ENCODE measurements at regions not wholly inside any gene's neighbourhood (a gene's known extent, or its start where the extent isn't known, plus 50 kb on each side); places are given as distances from the start of the nearest gene placed in this dataset.

- Histone ChIP-seq H3K4me3 (ENCODE audit: low read depth, low read length) (no peak overlapping the region), H3K9me3 (ENCODE audit: control insufficient read depth, insufficient read depth, low read depth, low read length) (no peaks in the 10 kb centered on the region; the same call in 1 of the 2 replicates), H3K4me1 (ENCODE audit: control insufficient read depth, insufficient read depth, low read length) (peaks cover 22% of the 10 kb centered on the region), H3K27ac (ENCODE audit: low read depth, low read length) (no peak overlapping the region), H3K27me3 (ENCODE audit: control insufficient read depth, insufficient read depth, low read length) (no peaks in the 10 kb centered on the region), H3K36me3 (ENCODE audit: control insufficient read depth, insufficient read depth, low read length) (no peaks in the 10 kb centered on the region), H3K9ac (ENCODE audit: low read length) (no peak overlapping the region)
Measured at GRCh38 chr2:6641956-6642355, 223.8 kb downstream of the CMPK2 start.

- Histone ChIP-seq H3K9ac (ENCODE audit: low read length) (no peak overlapping the region), H3K27me3 (ENCODE audit: control insufficient read depth, insufficient read depth, low read length) (no peaks in the 10 kb centered on the region), H3K4me3 (ENCODE audit: low read depth, low read length) (no peak overlapping the region), H3K36me3 (ENCODE audit: control insufficient read depth, insufficient read depth, low read length) (no peaks in the 10 kb centered on the region), H3K4me1 (ENCODE audit: control insufficient read depth, insufficient read depth, low read length) (peaks cover 11% of the 10 kb centered on the region), H3K9me3 (ENCODE audit: control insufficient read depth, insufficient read depth, low read depth, low read length) (no peaks in the 10 kb centered on the region; the same call in 1 of the 2 replicates), H3K27ac (ENCODE audit: low read depth, low read length) (no peak overlapping the region)
Measured at GRCh38 chr2:6644261-6644660, 221.4 kb downstream of the CMPK2 start.

DNA sequence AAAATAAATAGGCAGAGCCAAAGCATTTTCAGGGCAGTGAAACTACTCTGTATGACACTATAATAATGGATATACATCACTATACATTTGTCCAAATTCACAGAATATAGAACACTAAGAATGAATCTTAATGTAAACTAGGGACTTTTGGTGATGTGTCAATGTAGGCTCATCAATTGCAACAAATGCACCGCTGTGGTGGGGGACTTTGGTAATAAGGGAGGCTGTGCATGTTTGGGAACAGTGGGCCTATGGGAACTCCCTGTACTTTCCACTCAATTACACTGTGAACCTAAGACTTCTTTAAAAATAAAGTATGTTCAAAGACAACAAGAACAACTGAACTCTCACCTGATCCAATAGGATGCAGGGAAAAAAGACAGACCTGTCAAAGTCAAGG lies 220.7 kb downstream of the CMPK2 start:
- Histone ChIP-seq H3K4me3 (ENCODE audit: low read depth, low read length) (no peak overlapping the region), H3K27me3 (ENCODE audit: control insufficient read depth, insufficient read depth, low read length) (no peaks in the 10 kb centered on the region), H3K9me3 (ENCODE audit: control insufficient read depth, insufficient read depth, low read depth, low read length) (no peaks in the 10 kb centered on the region; the same call in 1 of the 2 replicates), H3K4me1 (ENCODE audit: control insufficient read depth, insufficient read depth, low read length) (peaks cover 9% of the 10 kb centered on the region), H3K36me3 (ENCODE audit: control insufficient read depth, insufficient read depth, low read length) (no peaks in the 10 kb centered on the region), H3K9ac (ENCODE audit: low read length) (no peak overlapping the region), H3K27ac (ENCODE audit: low read depth, low read length) (no peak overlapping the region)

- Histone ChIP-seq H3K9me3 (ENCODE audit: control insufficient read depth, insufficient read depth, low read depth, low read length) (no peaks in the 10 kb centered on the region; the same call in 1 of the 2 replicates), H3K4me3 (ENCODE audit: low read depth, low read length) (no peak overlapping the region), H3K4me1 (ENCODE audit: control insufficient read depth, insufficient read depth, low read length) (peaks cover 3% of the 10 kb centered on the region; the same call in 1 of the 2 replicates), H3K36me3 (ENCODE audit: control insufficient read depth, insufficient read depth, low read length) (no peaks in the 10 kb centered on the region), H3K27me3 (ENCODE audit: control insufficient read depth, insufficient read depth, low read length) (no peaks in the 10 kb centered on the region), H3K27ac (ENCODE audit: low read depth, low read length) (no peak overlapping the region), H3K9ac (ENCODE audit: low read length) (no peak overlapping the region)
Measured at GRCh38 chr2:6645672-6646071, 220.0 kb downstream of the CMPK2 start.

- Histone ChIP-seq H3K27me3 (ENCODE audit: control insufficient read depth, insufficient read depth, low read length) (no peaks in the 10 kb centered on the region), H3K4me1 (ENCODE audit: control insufficient read depth, insufficient read depth, low read length) (no peaks in the 10 kb centered on the region), H3K9me3 (ENCODE audit: control insufficient read depth, insufficient read depth, low read depth, low read length) (no peaks in the 10 kb centered on the region; the same call in 1 of the 2 replicates), H3K36me3 (ENCODE audit: control insufficient read depth, insufficient read depth, low read length) (no peaks in the 10 kb centered on the region), H3K4me3 (ENCODE audit: low read depth, low read length) (no peak overlapping the region), H3K27ac (ENCODE audit: low read depth, low read length) (no peak overlapping the region), H3K9ac (ENCODE audit: low read length) (no peak overlapping the region)
Measured at GRCh38 chr2:6647046-6647445, 218.7 kb downstream of the CMPK2 start.

DNA sequence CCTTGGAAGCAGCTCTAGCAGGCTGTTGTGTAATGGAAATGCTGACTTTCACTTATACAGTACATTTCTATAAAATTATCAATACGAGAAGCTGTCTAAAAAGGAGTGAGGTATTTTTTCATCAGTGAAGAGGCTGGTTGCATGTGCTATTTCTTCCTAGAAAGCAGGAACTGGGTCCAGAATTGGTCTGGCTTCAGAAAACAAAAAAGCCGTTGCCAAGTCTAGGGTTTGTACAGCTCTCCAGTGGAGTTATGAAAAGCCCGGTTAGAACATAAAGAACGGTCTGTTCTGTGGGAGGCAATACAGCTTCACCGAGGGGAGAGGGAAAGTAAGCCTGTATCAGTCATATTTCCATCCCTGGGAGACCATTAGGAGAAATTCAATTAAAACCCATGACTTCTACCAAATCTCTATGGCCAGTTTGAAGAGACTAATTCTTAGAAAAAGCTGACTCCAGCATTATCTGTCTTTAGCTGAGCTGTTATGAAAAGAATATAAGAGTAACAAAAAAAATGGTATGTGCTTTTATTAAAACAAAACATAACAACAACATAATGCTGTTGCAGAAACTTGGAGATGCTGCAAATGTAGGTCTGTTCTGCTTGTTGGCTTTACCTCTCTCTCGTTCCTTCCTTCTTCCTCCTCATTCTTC lies 217.0 kb downstream of the CMPK2 start:
- Histone ChIP-seq H3K36me3 (ENCODE audit: control insufficient read depth, insufficient read depth, low read length) (no peaks in the 10 kb centered on the region), H3K27me3 (ENCODE audit: control insufficient read depth, insufficient read depth, low read length) (no peaks in the 10 kb centered on the region), H3K27ac (ENCODE audit: low read depth, low read length) (no peak overlapping the region), H3K9ac (ENCODE audit: low read length) (no peak overlapping the region), H3K4me3 (ENCODE audit: low read depth, low read length) (no peak overlapping the region), H3K9me3 (ENCODE audit: control insufficient read depth, insufficient read depth, low read depth, low read length) (no peaks in the 10 kb centered on the region), H3K4me1 (ENCODE audit: control insufficient read depth, insufficient read depth, low read length) (no peaks in the 10 kb centered on the region)

GRCh38 chr2:6650311-6650710 lies 215.4 kb downstream of the CMPK2 start:
- H3K4me3 ChIP-seq (ENCODE audit: low read depth, low read length), result no peak overlapping the region

GRCh38 chr2:6652251-6652650 lies 213.5 kb downstream of the CMPK2 start:
- Histone ChIP-seq H3K4me3 (ENCODE audit: low read depth, low read length) (no peak overlapping the region), H3K4me1 (ENCODE audit: control insufficient read depth, insufficient read depth, low read length) (no peaks in the 10 kb centered on the region), H3K36me3 (ENCODE audit: control insufficient read depth, insufficient read depth, low read length) (no peaks in the 10 kb centered on the region), H3K27ac (ENCODE audit: low read depth, low read length) (no peak overlapping the region), H3K27me3 (ENCODE audit: control insufficient read depth, insufficient read depth, low read length) (no peaks in the 10 kb centered on the region), H3K9ac (ENCODE audit: low read length) (no peak overlapping the region), H3K9me3 (ENCODE audit: control insufficient read depth, insufficient read depth, low read depth, low read length) (no peaks in the 10 kb centered on the region)

More at GRCh38 chr2:6650311-6650710, 215.4 kb downstream of the CMPK2 start:
- Histone ChIP-seq H3K36me3 (ENCODE audit: control insufficient read depth, insufficient read depth, low read length) (no peaks in the 10 kb centered on the region), H3K27me3 (ENCODE audit: control insufficient read depth, insufficient read depth, low read length) (no peaks in the 10 kb centered on the region), H3K9ac (ENCODE audit: low read length) (no peak overlapping the region), H3K9me3 (ENCODE audit: control insufficient read depth, insufficient read depth, low read depth, low read length) (no peaks in the 10 kb centered on the region), H3K4me1 (ENCODE audit: control insufficient read depth, insufficient read depth, low read length) (no peaks in the 10 kb centered on the region), H3K27ac (ENCODE audit: low read depth, low read length) (no peak overlapping the region)

- Histone ChIP-seq H3K27me3 (ENCODE audit: control insufficient read depth, insufficient read depth, low read length) (no peaks in the 10 kb centered on the region), H3K4me1 (ENCODE audit: control insufficient read depth, insufficient read depth, low read length) (no peaks in the 10 kb centered on the region), H3K36me3 (ENCODE audit: control insufficient read depth, insufficient read depth, low read length) (no peaks in the 10 kb centered on the region)
Measured at GRCh38 chr2:6653281-6653750, 212.4 kb downstream of the CMPK2 start.

DNA sequence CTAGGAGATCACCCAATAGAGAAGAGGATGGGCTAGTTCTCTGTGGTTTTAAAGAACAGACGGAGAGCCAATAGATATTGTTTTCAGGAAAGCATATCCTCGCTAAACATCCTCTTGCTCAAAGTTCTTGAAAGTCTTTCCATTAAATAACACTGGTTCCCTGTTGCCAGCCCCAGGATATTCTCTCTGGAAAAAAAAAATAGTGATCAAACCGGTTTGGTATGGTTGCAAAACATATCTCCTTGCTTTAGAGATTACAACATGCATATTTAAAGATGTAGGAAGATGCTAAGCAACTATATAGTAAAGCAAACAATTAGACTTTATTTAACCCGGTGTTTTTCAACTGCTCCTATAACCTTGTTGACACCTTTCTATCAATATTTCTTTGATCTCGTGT lies 211.4 kb downstream of the CMPK2 start:
- H3K4me1 ChIP-seq (ENCODE audit: control insufficient read depth, insufficient read depth, low read length), result no peaks in the 10 kb centered on the region
- H3K9ac ChIP-seq (ENCODE audit: low read length), result no peak overlapping the region
- H3K27me3 ChIP-seq (ENCODE audit: control insufficient read depth, insufficient read depth, low read length), result no peaks in the 10 kb centered on the region
- no peak overlapping the region for H3K4me3 ChIP-seq (ENCODE audit: low read depth, low read length)
- no peaks in the 10 kb centered on the region for H3K36me3 ChIP-seq (ENCODE audit: control insufficient read depth, insufficient read depth, low read length)
- H3K27ac ChIP-seq (ENCODE audit: low read depth, low read length), result no peak overlapping the region
- no peaks in the 10 kb centered on the region for H3K9me3 ChIP-seq (ENCODE audit: control insufficient read depth, insufficient read depth, low read depth, low read length)

More at GRCh38 chr2:6653281-6653750, 212.4 kb downstream of the CMPK2 start:
- Histone ChIP-seq H3K9me3 (ENCODE audit: control insufficient read depth, insufficient read depth, low read depth, low read length) (no peaks in the 10 kb centered on the region), H3K9ac (ENCODE audit: low read length) (no peak overlapping the region), H3K4me3 (ENCODE audit: low read depth, low read length) (no peak overlapping the region), H3K27ac (ENCODE audit: low read depth, low read length) (no peak overlapping the region)

GRCh38 chr2:6656633-6657032 lies 209.1 kb downstream of the CMPK2 start:
- no peaks in the 10 kb centered on the region for H3K4me1 ChIP-seq (ENCODE audit: control insufficient read depth, insufficient read depth, low read length)
- H3K27me3 ChIP-seq (ENCODE audit: control insufficient read depth, insufficient read depth, low read length), result no peaks in the 10 kb centered on the region
- no peak overlapping the region for H3K27ac ChIP-seq (ENCODE audit: low read depth, low read length)
- H3K36me3 ChIP-seq (ENCODE audit: control insufficient read depth, insufficient read depth, low read length), result no peaks in the 10 kb centered on the region
- no peak overlapping the region for H3K9ac ChIP-seq (ENCODE audit: low read length)
- no peaks in the 10 kb centered on the region for H3K9me3 ChIP-seq (ENCODE audit: control insufficient read depth, insufficient read depth, low read depth, low read length)
- H3K4me3 ChIP-seq (ENCODE audit: low read depth, low read length), result no peak overlapping the region
